ENCODE measurements at regions not wholly inside any gene's neighbourhood (a gene's known extent, or its start where the extent isn't known, plus 50 kb on each side); places are given as distances from the start of the nearest gene placed in this dataset.

GRCh38 chr14:89621009-89621421 is 204.0 kb upstream of the FOXN3 start:
- TF ChIP-seq EZH2 (IDR thresholded peaks at IDR 0.05; ENCODE audit: insufficient read depth, low read length) (no peak), CTCF (IDR thresholded peaks at IDR 0.05; ENCODE audit: insufficient read depth, low read depth, low read length) (no peak)
